Esophagus muscularis mucosa (tissue), 4 donors: ENCODE measurements at regions not wholly inside any gene's neighbourhood (a gene's known extent, or its start where the extent isn't known, plus 50 kb on each side); places are given as distances from the start of the nearest gene placed in this dataset.

Experiments
- DNase-seq: peaks from one replicate; pipeline ENCODE4 v3.0.0-alpha.2; 2017; ENCODE audit errors: extremely low spot score
- H3K27ac ChIP-seq, 4 donors: fragments of 200-600 bp; sonication (generic); replicated peaks in 1 of 4; 1 replicate in 3 of 4; 2 replicates in 1 of 4; pipeline ENCODE4 v1.5.1; 2016 to 2019; ENCODE audit warnings: mild to moderate bottlenecking in 1 of 4
- H3K27me3 ChIP-seq, 4 donors: fragments of 200-600 bp; sonication (generic); one replicate each; pipeline versions ENCODE4 v1.5.1 to v1.6.0; 2016 to 2019
- H3K36me3 ChIP-seq, 4 donors: fragments of 200-600 bp; sonication (generic); one replicate each; pipeline ENCODE4 v1.5.1; 2016 to 2019
- H3K4me1 ChIP-seq, 4 donors: fragments of 200-600 bp; sonication (generic); one replicate each; pipeline ENCODE4 v1.5.1; 2016 to 2019
- H3K4me3 ChIP-seq, 4 donors: fragments of 200-600 bp; sonication (generic); 1 replicate in 2 of 4; 2 replicates in 2 of 4; pipeline ENCODE4 v1.5.1; 2016 to 2019; ENCODE audit warnings: mild to moderate bottlenecking in 4 of 4, moderate library complexity in 1 of 4
- H3K9me3 ChIP-seq, 4 donors: fragments of 200-600 bp; sonication (generic); 1 replicate in 3 of 4; 2 replicates in 1 of 4; pipeline ENCODE4 v1.5.1; 2016 to 2019
- EP300 ChIP-seq: sonication (generic); formaldehyde crosslinking; IDR thresholded peaks from one replicate; pipeline ENCODE4 v1.6.1; 2017; ENCODE audit warnings: antibody characterized with exemption
- POLR2A ChIP-seq: fragments of 450-650 bp; IDR thresholded peaks from one replicate; pipeline ENCODE4 v1.6.1; 2017; ENCODE audit warnings: antibody characterized with exemption, moderate library complexity, mild to moderate bottlenecking, low read depth
- POLR2AphosphoS5 ChIP-seq, 2 donors: sonication (generic); formaldehyde crosslinking; IDR thresholded peaks; one replicate each; pipeline ENCODE4 v1.6.1; 2017; ENCODE audit warnings: antibody characterized with exemption in 2 of 2
- WGBS: methylation state at CpG from one replicate; pipeline ENCODE4 v1.1.5; 2018; 5-methylcytosine and 5-hydroxymethylcytosine counted together
- intact Hi-C: fragments of 100-400 bp; cut with DNase I; formaldehyde crosslinking; loops from one replicate; pipeline ENCODE4 v1.15.1; 2023
- TF ChIP-seq, protein P1 (sequence below), 3 experiments: fragments of 200-600 bp in 2 of 3; fragments of 450-650 bp in 1 of 3; sonication (generic) in 2 of 3; IDR thresholded peaks; one replicate each; pipeline ENCODE4 v1.5.1; 2017 to 2019; ENCODE audit warnings: antibody characterized with exemption in 3 of 3, mild to moderate bottlenecking in 2 of 3, moderate library complexity in 1 of 3

DNA sequence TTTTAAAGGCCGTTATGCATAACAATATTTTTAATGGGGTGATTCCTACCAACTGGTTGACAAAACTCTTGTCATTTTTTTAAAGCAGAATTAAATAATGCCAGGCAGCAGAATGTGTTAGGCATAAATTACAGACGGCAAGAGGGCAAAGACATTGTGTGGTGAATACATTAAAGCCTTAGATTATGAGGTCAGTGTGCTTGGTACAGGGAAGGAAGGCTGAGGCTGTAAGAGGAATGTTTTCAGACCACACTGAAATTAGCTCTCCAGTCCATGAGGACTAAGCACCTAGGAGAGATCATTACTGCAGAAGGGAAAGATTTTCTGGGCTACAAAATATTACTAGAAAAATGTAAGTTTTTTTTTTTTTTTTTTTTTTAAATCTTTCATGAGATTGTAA lies 312.8 kb upstream of the PRKCQ start:
- H3K4me3 ChIP-seq: no peak overlapping the region
- TF ChIP-seq, protein P1, sequence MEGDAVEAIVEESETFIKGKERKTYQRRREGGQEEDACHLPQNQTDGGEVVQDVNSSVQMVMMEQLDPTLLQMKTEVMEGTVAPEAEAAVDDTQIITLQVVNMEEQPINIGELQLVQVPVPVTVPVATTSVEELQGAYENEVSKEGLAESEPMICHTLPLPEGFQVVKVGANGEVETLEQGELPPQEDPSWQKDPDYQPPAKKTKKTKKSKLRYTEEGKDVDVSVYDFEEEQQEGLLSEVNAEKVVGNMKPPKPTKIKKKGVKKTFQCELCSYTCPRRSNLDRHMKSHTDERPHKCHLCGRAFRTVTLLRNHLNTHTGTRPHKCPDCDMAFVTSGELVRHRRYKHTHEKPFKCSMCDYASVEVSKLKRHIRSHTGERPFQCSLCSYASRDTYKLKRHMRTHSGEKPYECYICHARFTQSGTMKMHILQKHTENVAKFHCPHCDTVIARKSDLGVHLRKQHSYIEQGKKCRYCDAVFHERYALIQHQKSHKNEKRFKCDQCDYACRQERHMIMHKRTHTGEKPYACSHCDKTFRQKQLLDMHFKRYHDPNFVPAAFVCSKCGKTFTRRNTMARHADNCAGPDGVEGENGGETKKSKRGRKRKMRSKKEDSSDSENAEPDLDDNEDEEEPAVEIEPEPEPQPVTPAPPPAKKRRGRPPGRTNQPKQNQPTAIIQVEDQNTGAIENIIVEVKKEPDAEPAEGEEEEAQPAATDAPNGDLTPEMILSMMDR (IDR thresholded peaks at IDR 0.05): no peak
- no peak for TF ChIP-seq POLR2AphosphoS5 (IDR thresholded peaks at IDR 0.05)
- TF ChIP-seq POLR2A: no peak
- H3K27me3 ChIP-seq: peaks cover 0 to 5% (median 0%) of the 10 kb centered on the region in 4 donors
- H3K9me3 ChIP-seq: no peaks in the 10 kb centered on the region
- no peak overlapping the region for H3K27ac ChIP-seq
- H3K36me3 ChIP-seq: no peaks in the 10 kb centered on the region
- intact Hi-C loops: no loop called here
- DNase-seq: peak; percentile 4
- H3K4me1 ChIP-seq: no peaks in the 10 kb centered on the region
- 90% methylated on average over 2 of the region's 2 CpGs for WGBS

DNA sequence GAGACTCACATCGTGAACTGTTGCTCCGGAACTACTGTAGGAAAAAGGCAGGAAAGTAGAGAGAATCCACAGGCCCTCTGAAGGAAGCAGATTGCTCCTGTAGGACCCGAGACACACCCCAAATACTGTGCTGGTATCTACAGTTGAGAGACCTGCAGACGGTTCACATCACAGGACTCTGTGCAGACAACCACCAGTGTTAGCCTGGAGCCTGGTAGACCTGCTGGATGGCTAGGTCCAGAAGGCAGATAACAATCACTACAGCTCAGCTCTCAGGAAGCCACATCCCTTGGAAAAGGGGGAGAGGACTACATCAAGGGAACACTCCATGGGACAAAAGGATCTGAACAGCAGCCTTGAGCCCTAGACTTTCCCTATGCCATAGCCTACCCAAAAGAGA lies 311.8 kb upstream of the PRKCQ start:
- intact Hi-C loops: no loop called here
- WGBS: 94% methylated on average over 4 of the region's 4 CpGs
- TF ChIP-seq POLR2AphosphoS5 (IDR thresholded peaks at IDR 0.05) (no peak), EP300 (no peak), POLR2A (no peak)
- TF ChIP-seq, protein P1 (IDR thresholded peaks at IDR 0.05): no peak
- Histone ChIP-seq H3K9me3 (no peaks in the 10 kb centered on the region), H3K4me3 (no peak overlapping the region), H3K27ac (no peak overlapping the region), H3K27me3 (peaks cover 0 to 5% (median 0%) of the 10 kb centered on the region in 4 donors), H3K4me1 (no peaks in the 10 kb centered on the region), H3K36me3 (no peaks in the 10 kb centered on the region)
- DNase-seq: peak; percentile 80

GRCh38 chr10:6889718-6890117 lies 309.6 kb upstream of the PRKCQ start:
- no peak overlapping the region for H3K27ac ChIP-seq
- H3K27me3 ChIP-seq: peaks cover 0 to 5% (median 0%) of the 10 kb centered on the region in 4 donors
- TF ChIP-seq EP300: no peak
- TF ChIP-seq POLR2AphosphoS5 (IDR thresholded peaks at IDR 0.05): no peak
- TF ChIP-seq, protein P1 (IDR thresholded peaks at IDR 0.05): no peak
- no peak for TF ChIP-seq POLR2A
- no peaks in the 10 kb centered on the region for H3K36me3 ChIP-seq
- H3K4me1 ChIP-seq: no peaks in the 10 kb centered on the region
- no peaks in the 10 kb centered on the region for H3K9me3 ChIP-seq
- no peak for DNase-seq
- WGBS: 94% methylated on average over 3 of the region's 3 CpGs
- intact Hi-C loops: no loop called here
- no peak overlapping the region for H3K4me3 ChIP-seq

DNA sequence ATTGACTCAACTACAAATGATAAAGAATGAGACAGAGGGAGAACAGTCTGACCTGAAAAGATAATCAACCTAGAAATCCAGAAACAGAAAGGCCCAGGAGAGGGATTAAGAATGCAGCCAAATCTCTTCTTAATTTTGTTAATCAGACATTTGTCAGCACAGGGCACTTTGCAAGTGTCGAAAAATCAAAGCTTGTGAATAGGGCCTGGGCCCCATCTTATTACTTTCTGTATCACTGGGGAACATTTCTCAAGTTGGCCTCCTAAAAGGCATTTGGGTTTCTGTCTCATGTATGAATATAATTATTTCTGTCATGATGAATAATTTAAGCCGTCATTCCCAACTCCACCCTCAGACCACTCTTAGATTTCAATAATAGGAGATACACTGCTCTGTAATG lies 308.4 kb upstream of the PRKCQ start:
- WGBS: 88% methylated on average over 2 of the region's 2 CpGs
- Histone ChIP-seq H3K36me3 (no peaks in the 10 kb centered on the region), H3K27me3 (no peaks in the 10 kb centered on the region), H3K4me3 (no peak overlapping the region), H3K4me1 (no peaks in the 10 kb centered on the region), H3K9me3 (no peaks in the 10 kb centered on the region), H3K27ac (no peak overlapping the region)
- DNase-seq: no peak
- TF ChIP-seq, protein P1 (IDR thresholded peaks at IDR 0.05): no peak
- intact Hi-C loops: no loop called here

GRCh38 chr10:6885284-6885683 lies 305.2 kb upstream of the PRKCQ start:
- Histone ChIP-seq H3K27ac (no peak overlapping the region), H3K9me3 (no peaks in the 10 kb centered on the region), H3K27me3 (no peaks in the 10 kb centered on the region), H3K36me3 (no peaks in the 10 kb centered on the region), H3K4me1 (peaks cover 0 to 7% (median 4%) of the 10 kb centered on the region in 4 donors), H3K4me3 (no peak overlapping the region)
- WGBS: 85% methylated on average over 2 of the region's 2 CpGs
- DNase-seq: no peak
- intact Hi-C loops: no loop called here
- TF ChIP-seq POLR2A (no peak), POLR2AphosphoS5 (IDR thresholded peaks at IDR 0.05) (no peak), EP300 (no peak)
- TF ChIP-seq, protein P1 (IDR thresholded peaks at IDR 0.05): no peak
